SK-N-SH treated with all-trans-retinoic acid at 6 μM for 48 hours (cell line): ENCODE measurements at regions not wholly inside any gene's neighbourhood (a gene's known extent, or its start where the extent isn't known, plus 50 kb on each side); places are given as distances from the start of the nearest gene placed in this dataset.

Experiments
- ARNTL ChIP-seq: fragments of 450-650 bp; formaldehyde crosslinking; IDR thresholded peaks from 2 replicates; pipeline ENCODE4 v1.5.0; 2020; ENCODE audit warnings: low read depth, mild to moderate bottlenecking, moderate library complexity, borderline replicate concordance
- CREB5 ChIP-seq: fragments of 250-450 bp; sonication (Bioruptor Pico); IDR thresholded peaks from 2 replicates; pipeline ENCODE4 v1.5.1; 2020; ENCODE audit warnings: low read depth, mild to moderate bottlenecking, moderate library complexity
- CSDC2 ChIP-seq: fragments of 250-450 bp; sonication (Bioruptor Pico); IDR thresholded peaks from 2 replicates; pipeline ENCODE4 v1.5.0; 2020; ENCODE audit warnings: mild to moderate bottlenecking, moderate library complexity
- GLIS3 ChIP-seq: fragments of 250-450 bp; sonication (Bioruptor Pico); IDR thresholded peaks from 2 replicates; pipeline ENCODE4 v1.5.0; 2020; ENCODE audit warnings: mild to moderate bottlenecking, moderate library complexity
- PPARA ChIP-seq: fragments of 250-450 bp; sonication (Bioruptor Pico); IDR thresholded peaks from 2 replicates; pipeline ENCODE4 v1.5.0; 2020; ENCODE audit warnings: mild to moderate bottlenecking, borderline replicate concordance
- TOX ChIP-seq: fragments of 250-450 bp; sonication (Bioruptor Pico); IDR thresholded peaks from 2 replicates; pipeline ENCODE4 v1.8.0; 2021; ENCODE audit warnings: mild to moderate bottlenecking, moderate library complexity, borderline replicate concordance
- ZC3H10 ChIP-seq: fragments of 250-450 bp; sonication (Bioruptor Pico); IDR thresholded peaks from 2 replicates; pipeline ENCODE4 v1.5.1; 2021; ENCODE audit warnings: mild to moderate bottlenecking, moderate library complexity
- ZFP3 ChIP-seq: fragments of 250-450 bp; sonication (Bioruptor Pico); IDR thresholded peaks from 2 replicates; pipeline ENCODE4 v1.5.0; 2020; ENCODE audit warnings: mild to moderate bottlenecking, moderate library complexity
- ZNF8 ChIP-seq: fragments of 450-650 bp; formaldehyde crosslinking; IDR thresholded peaks from 2 replicates; pipeline ENCODE4 v1.5.0; 2020; ENCODE audit warnings: mild to moderate bottlenecking, moderate library complexity
- TF ChIP-seq, protein P1 (sequence below): fragments of 250-450 bp; sonication (Bioruptor Pico); IDR thresholded peaks from 2 replicates; pipeline ENCODE4 v1.8.0; 2020; ENCODE audit warnings: mild to moderate bottlenecking, moderate library complexity, borderline replicate concordance

- no peak for TF ChIP-seq ZNF8 (CRISPR knock-in tag)
- TF ChIP-seq CSDC2, result no peak
- no peak for TF ChIP-seq ZC3H10 (CRISPR knock-in tag)
- TF ChIP-seq GLIS3, result no peak
- no peak for TF ChIP-seq ZFP3
- TF ChIP-seq PPARA (CRISPR knock-in tag), result no peak
- no peak for TF ChIP-seq TOX (CRISPR knock-in tag)
- TF ChIP-seq CREB5 (CRISPR knock-in tag), result no peak
- TF ChIP-seq, protein P1, sequence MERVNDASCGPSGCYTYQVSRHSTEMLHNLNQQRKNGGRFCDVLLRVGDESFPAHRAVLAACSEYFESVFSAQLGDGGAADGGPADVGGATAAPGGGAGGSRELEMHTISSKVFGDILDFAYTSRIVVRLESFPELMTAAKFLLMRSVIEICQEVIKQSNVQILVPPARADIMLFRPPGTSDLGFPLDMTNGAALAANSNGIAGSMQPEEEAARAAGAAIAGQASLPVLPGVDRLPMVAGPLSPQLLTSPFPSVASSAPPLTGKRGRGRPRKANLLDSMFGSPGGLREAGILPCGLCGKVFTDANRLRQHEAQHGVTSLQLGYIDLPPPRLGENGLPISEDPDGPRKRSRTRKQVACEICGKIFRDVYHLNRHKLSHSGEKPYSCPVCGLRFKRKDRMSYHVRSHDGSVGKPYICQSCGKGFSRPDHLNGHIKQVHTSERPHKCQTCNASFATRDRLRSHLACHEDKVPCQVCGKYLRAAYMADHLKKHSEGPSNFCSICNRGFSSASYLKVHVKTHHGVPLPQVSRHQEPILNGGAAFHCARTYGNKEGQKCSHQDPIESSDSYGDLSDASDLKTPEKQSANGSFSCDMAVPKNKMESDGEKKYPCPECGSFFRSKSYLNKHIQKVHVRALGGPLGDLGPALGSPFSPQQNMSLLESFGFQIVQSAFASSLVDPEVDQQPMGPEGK (CRISPR knock-in tag), result no peak
- TF ChIP-seq ARNTL (CRISPR knock-in tag), result no peak
Observed at GRCh38 chr1:177748080-177748801, 221.6 kb downstream of the SEC16B start.
